HS-5 (cell line): ENCODE measurements at regions not wholly inside any gene's neighbourhood (a gene's known extent, or its start where the extent isn't known, plus 50 kb on each side); places are given as distances from the start of the nearest gene placed in this dataset.

Experiments used
- DNase-seq: peaks from one replicate; pipeline ENCODE4 v3.0.0-alpha.2; 2012; ENCODE audit warnings: low read depth

DNA sequence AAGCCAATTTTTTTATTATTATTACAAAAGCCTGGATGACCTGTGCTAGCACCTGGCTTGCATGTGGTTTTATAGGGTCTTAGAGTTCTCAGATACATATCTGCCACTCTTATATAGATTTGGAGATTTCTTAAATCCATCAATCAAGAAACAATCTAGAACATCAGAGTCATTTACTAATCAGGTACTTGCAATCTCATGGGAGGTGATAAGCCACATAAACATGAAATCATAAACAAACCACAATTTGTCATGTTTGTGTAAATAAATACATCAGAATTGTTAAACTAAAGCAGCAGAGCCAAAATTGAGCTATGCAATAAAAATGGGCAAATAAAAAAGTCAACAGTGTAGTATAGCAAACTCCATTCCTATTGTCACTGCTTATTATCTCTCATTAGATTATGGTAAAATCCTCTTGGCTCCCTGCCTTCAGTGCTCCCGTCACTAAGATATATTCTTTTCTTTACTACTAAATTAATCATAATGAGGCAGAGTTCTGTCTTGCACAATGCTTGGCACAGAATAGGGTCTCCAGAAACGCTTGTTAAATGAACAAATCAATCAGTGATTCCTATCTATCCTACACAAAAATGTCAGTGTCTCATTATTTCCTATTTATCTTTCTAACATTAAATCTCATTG is 108.7 kb upstream of the TTC29 start:
- DNase-seq: no peak

DNA sequence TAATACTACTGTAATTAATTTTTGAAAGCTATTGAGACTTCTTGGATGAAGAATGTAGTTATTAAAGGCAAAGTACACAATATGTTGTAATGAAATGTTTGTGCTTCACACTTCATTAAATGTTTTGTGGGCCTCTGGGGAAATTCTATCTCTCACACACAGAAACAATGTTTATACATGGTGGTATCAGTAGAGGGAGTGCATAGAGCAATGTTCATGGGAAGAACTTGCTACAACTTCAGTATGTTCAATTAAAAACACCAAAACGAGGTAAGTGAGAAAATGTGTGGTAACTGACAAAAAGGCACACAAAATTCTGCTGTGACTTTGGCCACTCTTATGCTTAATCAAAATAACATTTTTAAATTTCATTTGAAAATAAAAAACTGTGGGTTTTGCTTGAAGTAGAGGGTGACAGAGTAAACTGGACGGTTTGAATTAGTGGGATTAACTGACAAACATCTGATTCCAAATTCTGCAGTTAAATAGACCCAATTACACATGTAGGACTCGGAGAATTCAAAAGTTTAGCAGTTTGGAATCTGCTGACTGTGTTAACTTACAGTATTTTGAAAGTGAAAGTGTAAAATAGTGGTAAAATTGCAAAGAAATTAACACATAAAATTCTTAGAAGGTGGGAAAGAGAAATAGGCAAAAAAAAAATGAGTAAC is 111.4 kb upstream of the TTC29 start:
- DNase-seq: no peak

DNA sequence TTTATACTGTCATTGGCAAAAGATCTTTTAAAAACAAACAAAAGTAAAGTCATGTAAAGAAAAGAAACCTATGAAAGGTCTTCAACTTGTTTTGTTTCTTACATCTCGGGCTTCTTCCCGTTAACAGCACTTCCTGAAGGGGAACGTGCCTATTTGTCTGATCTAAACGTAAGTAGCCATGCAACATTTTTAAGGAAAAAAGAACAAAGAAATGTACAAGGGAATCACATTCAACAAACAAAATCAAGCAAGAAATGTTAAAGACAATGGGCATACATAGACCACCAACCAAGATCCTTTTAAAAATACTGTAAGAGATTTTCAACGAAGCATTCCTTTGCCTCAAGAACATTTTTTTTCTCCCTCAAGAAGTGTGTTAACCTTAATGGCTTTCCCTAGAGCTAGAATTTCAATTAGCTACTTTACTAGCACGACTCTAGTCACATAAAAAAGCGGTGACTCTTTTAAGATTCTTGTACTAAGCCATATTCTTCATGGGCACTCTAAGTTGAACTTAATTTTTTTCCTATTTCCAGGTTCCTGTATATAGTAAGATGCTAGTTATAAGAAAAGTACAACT is 112.0 kb upstream of the TTC29 start:
- DNase-seq: no peak

DNA sequence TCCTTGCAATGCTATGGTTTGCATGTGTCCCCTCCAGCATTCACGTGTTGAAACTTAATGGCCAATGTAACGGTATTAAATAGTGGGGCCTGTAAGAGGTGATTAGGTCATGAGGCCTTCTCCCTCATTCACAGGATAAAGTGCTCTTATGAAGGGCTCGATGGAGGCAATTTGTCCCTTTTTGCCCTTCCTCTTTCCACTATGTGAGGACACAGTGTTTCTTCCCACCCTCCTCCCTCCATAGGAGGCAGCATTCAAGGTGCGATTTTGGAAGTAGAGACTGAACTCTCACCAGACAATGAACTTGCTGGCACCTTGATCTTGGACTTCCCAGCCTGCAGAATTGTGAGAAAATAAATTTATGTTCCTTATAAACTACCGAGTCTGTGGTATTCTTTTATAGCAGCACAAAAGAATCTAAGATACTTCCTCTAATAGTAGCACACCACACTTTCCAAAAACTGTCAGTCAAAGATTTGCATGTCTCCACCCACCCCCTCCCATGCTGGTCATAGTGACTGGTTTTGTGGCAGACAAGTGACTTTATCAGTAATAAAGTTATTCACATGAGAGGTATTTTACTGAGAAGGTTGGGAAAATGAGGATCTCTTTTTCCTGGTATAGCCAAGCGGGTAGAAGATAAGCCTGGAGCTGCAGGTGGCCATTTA is 113.5 kb upstream of the TTC29 start:
- no peak for DNase-seq

DNA sequence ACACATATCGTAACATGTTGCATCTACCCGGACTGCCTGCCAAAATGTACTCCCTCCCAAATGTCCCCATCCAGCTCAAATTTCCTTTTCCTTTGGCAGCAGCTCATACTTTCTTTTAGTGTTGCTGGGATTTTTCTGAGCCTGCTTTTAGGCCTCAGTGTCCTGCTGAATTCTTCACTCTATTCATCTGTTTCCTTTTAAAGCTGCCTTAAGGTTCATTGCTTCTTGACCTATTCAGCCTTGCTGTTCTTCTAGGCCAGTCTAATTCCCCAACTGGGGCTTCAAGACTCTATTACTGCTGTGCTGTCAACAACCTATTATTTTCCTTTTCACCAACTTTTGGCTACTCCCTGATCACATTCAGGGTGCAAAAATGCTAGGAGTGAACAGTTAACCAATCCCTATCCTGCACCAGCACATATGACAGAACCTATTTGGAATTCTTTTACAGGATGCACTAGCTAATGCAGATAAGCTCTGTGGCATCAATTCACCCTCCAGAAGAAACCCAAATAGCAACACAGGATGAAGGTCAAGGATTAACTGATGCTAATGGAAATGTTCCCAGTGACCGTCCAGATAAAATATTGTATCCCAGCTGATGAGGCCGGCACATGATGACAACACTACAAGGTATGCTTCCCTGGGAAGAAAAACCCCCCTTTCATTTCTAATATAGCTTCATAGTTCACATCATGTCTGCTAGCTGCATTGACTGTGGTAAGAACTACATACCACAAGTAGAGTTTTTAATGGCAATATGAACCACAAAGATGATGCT is 114.7 kb upstream of the TTC29 start:
- DNase-seq: peak; percentile 53

DNA sequence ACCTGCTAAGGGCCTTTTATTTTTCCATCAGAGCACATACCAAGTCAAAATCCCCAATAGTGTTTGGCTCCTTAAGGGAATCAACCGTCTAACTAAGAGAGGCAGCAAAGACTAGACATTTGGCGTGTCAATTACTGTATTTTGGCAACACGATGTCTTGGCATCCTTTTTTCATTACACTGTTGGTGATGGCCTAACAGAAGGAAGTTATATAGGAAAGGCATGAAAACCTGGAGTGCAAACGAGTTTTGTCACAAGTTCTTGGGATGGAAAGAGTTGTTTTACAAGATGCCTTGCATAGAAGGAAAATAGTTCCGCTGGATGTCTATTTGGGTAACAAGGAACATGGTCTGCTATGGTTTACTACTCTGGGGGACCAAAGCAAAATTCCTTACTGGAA is 119.2 kb upstream of the TTC29 start:
- no peak for DNase-seq

DNA sequence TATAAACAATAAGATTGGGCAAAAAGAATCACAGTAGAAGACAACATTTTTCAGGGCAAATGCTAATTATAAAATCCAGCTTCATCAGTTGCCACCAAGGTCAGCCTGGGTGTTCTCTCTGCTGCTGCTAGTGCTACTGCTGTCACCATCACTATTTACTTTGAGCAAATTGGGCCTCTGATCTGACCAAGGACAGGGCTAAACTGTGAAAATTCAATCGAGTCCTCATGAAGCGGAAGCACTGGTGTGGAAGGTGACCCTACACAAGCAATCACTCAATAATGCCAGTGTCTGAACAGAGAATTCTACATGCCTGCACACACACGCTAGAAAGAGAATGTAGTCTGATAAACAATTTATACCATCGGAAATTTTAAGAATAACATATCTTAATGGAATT is 122.9 kb upstream of the TTC29 start:
- no peak for DNase-seq

DNA sequence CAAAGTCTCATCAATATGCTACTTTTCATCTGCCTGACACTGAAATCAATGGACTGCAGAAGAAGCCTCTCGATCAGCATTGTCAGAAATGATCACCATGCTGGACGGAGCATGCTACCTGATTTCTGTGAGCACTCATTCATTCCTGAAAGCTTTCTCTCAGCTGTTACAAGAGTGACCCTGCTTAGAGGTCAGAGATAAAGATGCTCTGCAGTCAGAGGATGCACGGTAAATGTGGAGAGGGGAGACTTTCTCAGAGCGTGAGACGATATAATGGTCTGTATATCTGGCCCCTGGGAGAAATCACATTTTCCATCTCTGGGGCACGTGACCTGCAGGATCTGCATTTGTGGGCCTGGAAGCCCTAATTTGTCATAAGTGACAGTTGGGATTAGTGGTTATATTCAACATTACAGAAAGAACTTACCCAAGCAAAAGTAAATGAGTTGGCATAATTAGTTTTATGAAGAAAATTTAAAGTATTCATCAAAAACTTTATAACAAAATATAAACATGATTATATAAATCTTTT is 125.6 kb upstream of the TTC29 start:
- DNase-seq: no peak

DNA sequence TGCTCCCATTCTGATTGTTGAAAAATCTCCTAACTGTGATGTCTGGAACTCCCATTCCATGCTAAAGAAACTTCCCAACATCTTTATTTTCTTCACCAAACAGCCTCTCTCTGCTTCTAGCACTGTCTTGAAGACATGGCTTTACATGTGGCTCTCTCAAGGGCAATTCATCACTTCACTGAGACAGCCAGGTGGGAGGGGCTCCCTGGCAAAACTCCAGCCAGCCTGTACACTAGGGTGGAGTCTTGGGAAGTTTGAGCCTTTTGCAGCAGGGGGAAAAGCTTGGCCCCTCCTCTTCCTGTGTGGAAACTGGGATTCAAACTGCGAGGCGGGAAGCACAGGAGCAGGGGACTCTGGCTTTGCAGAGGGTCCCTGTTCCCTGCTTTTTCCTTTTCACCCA is 130.5 kb upstream of the TTC29 start:
- DNase-seq: no peak

DNA sequence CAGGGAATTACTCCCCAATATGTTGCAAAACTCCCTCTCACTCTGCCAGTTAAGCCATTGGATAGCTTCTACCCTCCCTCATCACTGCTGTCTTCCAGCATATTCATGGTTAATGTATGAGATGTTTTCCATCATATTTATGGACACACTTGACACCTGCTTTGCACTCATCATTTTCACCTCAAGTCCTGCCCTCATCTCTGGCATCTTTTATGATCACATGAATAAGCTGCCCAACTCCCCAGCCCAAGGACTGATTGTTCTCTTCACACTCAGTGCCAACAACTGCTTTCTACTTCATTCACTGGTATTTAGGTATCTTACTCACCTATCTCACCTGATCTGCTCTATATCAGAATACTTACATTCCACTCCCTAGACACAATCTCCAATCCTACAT is 131.1 kb upstream of the TTC29 start:
- no peak for DNase-seq

DNA sequence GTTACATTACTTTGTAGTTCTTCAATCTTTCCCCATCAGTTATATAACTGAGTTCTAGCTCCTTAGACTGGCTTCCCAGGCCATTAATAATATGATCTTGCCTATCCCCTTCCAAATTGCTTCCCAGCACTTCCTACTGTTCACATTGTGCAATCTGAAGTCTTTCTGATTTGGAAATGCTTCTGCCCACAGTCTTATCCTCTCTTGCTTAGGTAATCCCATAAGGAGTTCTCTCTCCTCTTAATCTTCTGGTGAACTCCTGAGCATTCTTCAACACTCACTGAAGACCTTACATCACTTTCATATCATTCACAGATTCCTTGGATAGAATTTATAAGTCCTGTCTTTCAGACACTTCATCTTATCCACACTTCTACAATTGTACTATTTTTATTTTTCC is 132.7 kb upstream of the TTC29 start:
- no peak for DNase-seq

DNA sequence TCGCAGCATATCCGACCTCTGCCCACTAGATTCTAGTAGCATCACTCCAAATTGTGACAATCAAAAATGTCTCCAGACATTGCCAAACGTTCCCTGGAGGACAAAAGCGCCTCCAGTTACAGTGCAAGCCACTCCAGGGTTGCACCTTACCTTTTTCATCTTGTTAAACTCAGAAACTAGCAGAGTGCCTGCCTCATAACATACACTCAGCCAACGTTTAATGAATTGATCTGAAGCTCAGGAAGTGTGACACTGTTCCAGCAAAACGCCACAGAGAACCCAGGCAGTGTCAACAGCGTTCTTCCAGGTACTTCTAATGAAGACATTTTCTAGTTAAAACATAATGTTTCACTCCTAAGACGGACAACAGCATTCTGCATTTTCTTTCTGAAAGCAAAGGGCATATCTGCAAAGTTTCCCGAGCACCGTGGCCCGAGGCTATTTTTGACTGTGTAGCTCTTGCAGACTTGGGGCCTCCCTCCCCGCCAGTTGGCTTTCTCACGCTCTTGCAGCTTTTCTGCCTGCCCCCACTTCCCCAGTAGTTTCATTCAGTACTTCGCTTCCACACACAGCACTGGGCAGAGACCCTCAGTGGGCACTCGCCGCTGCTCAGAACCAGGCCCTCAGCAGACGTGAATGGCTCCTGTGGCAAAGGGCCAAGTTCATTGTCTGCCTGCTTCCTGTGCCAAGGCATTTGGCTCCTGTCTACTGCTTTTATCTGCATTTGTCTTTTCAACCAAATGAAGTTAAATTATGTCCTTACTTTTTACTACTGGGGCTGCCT is 133.4 kb upstream of the TTC29 start:
- no peak for DNase-seq

DNA sequence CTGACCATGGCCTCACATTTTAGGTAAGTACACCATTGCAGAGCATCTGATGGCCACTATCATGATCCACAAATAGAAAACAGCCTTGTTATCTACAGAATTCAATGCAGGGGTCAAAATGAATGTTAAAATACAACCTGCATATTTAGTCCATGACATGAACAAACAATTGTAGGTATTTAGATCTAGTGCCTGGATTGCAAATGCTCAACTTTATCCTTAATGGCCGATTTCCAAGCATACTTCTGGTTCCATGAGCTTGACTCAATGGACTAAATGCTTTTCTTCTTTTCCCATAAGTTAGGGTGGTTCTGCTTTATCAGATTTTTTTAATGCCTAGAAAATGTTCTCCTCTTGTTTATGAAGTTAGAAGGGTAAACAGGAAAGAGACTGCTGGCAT is 139.2 kb upstream of the TTC29 start:
- no peak for DNase-seq

DNA sequence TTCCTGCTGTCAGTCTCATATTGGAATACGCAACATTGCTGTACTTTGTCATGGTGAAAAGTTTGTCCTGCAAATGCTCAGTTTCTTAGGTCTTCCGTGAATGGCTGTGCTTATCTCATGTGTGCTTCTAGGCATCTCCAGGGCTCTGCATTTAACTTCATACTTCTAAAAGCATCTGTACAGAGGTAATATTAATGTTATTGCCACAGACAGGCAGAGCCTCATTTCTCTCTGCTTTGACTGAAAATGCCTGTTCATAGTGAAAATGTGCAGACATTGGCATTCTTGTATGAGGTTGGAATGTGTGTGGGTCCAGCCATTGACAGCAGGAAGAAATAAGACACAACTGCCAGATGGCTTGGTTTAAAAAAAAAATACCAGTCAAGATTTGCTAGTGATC is 140.1 kb upstream of the TTC29 start:
- no peak for DNase-seq

DNA sequence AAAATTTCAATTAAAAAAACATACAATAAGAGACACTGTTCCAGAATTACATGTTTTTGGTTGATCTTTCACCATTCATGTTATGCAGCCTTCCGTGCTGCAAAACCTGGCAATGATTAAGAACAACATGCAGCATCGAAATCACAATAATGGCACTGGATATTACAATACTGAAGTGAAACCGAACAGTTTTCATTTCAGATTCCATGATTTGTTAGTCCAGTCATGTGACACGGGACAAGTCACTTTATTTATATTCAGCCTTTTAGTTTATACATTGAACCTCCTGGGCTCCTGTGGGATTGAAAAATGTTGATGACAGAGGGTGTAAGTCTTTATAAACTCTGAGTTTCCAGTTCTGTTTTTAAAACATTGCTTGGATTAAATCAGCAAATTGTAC is 142.5 kb upstream of the TTC29 start:
- no peak for DNase-seq

DNA sequence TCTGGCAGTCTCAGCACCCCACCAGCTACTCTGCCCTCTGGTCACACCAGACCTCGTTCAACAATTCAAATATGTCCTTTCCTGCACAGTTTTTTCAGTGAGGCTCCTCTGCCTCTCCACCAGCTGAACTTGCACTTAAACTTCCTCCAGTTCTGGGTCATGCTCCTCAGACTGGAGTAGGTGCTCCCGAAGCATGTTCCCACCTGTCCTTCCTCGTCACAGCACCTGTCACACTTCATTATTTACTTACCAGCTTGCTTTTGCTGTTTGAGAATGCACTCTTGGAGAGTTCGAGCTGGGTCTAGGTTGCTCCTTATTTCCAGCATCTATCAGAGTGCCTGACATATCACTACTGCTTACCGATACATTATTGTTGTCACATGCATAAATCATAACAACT is 144.8 kb upstream of the TTC29 start:
- DNase-seq: no peak

DNA sequence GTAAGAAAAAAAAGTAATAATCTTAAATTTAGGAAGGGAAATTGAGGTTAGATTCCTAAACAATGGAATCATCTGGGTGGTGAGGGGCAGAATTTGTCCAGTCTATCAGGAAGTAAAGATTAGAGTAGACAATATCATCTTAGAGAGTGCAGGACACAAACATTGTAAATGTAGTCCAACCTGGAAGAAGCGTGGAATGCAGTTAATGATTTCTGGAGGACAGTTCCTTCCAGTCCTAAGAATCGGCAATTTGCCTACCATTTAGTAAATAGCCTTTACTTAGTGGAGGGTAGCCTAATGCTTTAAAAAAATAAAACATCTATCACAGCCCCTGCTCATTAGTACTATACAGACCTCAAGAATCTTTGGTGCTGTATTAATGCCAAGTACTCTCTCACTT is 147.5 kb upstream of the TTC29 start:
- DNase-seq: no peak

DNA sequence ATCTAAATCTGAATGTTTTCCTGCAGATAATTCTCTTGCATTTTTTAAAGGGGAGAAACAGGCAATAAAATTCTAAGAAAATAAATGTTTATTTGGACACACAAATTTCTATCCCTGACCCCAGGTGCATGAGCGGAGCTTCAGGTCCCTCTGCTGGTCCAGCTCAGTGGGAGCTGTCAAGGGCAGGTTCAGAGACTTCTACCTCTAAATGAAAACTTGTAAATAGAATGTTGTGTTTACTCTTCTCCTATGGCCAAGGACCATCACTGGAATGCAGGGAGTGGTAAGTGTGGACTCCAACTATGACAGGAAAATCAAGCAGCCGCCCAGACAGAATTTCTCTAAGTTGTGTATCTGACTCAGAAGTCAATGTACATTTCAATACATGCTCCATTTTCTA is 148.6 kb upstream of the TTC29 start:
- DNase-seq: no peak

DNA sequence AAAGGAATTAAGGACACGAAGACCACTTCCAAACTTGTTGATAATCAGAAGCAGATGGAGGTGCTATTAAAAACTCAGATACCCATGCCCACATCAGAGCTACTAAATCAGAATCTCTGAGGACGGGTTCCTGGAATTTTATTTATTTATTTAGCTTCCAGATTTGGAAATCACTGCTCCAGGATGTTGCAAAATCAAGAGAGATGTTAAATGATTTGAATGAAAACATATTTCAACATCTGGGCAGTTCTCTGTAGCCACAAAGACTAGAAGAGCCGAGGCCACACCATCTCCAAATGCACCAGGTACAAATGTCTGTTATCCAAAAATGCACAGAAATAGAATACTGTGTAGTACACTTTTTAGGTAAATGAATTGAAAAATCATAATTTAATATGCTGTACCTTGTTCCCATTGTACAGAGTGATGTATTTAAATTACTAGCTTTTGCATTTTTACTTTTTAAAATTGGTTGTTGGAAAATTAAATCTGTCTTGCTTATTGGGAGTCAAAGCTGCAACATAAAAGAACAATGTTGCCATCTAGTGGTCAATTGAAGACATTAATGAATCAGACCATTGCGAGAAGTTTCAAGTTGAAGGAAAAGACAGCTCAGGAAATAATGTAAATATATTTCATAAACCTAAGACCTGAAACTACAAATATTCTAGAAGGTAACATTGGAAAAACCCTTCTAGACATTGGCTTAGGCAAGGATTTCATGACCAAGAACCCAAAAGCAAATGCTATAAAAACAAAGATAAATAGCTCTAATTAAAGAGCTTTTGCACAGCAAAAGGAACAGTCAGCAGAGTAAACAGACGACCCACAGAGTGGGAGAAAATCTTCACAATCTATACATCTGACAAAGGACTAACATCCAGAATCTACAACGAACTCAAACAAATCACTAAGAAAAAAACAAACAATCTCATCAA is 151.3 kb upstream of the TTC29 start:
- DNase-seq: peak; percentile 39

DNA sequence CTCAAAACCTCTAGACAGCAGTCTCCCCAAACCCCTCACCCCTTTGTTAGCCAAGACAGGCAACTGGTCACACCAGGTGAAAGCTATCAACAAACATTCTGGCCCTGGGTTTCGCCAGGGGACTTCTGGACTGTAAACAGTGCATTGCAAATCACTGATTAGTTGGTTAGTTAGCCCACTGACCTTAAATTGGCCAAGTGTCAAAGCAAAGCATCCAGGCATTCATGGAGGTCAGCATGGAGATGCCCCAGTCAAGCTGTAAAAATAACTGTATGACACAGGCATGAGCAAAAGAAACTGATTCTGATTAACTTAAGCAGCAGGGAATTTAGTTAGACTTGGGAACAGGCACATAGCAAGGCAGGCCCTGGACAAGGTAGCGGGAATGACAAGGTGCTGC is 156.0 kb upstream of the TTC29 start:
- DNase-seq: no peak
